GM21390 (cell line): ENCODE measurements at regions not wholly inside any gene's neighbourhood (a gene's known extent, or its start where the extent isn't known, plus 50 kb on each side); places are given as distances from the start of the nearest gene placed in this dataset.

Experiments used
- ATAC-seq: cut with Tn5 transposase; IDR thresholded peaks from one replicate; pipeline ENCODE4 v1.9.1; 2021; ENCODE audit not compliant: unreplicated experiment

DNA sequence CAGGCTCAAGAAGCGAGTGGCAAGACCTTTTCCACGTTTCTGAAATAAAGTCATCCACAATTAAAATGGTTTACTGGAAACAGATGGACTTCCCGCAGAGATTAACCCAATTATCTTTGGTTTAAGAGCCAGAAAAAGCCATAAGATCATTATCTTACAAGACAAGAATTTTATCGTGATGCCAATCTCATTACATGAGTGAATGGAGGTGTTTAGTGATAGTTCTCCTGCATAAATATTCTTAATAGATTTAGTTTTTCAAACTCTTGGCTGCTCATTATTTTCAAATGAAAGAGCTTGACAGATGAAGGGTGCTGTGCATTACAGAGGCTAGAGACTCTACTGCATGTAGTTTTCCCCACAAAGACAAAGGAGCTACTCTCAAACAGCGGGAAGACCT, 1028.4 kb upstream of the PIK3C3 start:
- no peak for ATAC-seq

DNA sequence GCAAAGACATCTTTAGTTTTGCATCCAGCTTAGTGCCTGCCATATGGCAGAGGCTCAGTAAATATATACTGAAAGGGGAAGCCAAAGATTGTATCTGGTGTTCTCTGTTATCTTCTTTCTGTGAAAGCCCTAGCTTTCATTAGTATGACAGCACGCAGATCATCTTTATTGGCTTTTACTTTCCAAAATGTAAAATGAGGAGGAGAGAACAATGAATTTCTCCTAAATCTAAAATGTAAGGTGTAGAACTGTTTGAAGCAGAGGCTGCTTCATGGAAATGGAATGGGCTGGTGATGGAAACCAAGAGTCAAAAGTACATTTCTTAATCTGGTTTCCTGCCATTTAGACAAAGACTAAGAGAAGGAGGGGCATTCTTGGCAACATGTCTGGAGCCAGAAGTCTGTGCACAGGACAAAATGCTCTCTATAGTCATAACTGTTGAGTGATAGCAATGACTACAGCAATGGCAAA, 1029.9 kb upstream of the PIK3C3 start:
- no peak for ATAC-seq

DNA sequence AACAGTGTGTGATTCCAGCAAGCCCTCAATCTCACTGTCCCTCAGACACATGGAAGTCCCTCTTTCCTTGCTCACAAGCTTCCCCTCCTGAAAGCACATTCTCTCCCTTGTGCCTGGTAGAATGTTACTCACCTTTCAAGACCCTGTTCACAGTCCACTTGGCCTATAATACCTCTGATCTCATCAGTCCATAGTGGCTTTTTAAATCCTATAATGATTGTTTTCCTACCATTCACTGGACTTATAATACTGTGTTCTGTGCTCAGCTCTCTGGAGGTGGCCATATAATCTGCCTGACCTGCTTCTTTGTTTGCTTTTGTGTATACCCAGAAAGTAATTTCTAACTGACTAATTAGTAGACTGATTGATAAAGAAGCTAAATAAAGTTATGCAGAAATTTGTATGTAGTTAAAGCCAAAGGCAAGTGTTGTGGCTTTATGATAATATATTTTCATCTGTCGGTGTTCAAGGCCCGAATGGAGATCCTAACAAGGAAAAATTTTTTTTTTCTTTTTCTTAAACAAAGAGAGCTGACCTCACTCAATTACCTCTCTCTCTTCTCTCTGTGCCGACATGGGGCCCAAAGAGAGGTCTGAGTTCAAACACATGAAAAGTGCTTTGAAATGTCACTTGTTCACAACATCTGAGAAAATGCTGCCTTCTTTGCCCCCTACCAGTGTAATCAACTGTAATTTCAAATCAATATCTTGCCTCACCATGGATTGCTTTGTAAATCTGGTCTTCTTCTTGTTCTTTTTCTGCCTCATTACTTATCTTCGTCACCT, 1033.0 kb upstream of the PIK3C3 start:
- no peak for ATAC-seq

DNA sequence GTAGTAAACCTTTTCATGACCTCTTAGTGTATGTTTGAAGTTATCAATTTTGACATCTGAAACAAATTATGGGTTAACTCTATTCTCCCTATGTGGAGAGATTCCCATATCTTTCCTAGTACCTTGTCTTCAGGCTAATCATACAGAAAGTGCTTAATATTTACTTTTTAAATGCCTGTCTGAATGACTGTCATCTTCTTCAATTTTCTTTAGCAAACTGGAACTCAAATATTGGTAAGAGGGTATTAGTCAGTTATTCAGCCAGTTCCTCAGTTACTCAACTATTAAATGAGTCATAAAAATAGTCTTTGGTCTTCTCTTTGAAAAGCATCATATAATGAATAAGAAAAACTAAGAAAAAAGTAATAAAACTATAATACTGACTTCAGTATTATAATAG, 1038.0 kb upstream of the PIK3C3 start:
- ATAC-seq, result no peak

DNA sequence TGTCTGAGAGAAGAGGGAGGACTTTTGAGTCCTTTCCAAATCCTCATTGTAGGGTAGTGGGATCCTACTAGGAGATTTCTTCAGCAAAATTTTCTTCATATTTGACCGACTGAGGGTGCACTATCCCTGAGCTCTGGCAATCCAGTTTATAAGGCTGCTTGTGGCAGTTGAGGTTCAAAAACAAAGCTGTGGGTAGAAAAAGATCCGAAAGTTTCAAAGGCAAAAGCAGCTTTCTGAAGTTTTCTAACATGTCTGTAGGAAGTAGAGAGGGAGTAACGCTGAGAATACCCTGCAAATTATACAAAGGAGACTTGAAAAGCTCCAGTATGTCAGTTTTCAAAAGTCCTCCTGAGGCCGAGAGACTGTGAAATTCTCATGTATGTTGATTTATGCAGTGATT, 1039.3 kb upstream of the PIK3C3 start:
- ATAC-seq, result no peak

DNA sequence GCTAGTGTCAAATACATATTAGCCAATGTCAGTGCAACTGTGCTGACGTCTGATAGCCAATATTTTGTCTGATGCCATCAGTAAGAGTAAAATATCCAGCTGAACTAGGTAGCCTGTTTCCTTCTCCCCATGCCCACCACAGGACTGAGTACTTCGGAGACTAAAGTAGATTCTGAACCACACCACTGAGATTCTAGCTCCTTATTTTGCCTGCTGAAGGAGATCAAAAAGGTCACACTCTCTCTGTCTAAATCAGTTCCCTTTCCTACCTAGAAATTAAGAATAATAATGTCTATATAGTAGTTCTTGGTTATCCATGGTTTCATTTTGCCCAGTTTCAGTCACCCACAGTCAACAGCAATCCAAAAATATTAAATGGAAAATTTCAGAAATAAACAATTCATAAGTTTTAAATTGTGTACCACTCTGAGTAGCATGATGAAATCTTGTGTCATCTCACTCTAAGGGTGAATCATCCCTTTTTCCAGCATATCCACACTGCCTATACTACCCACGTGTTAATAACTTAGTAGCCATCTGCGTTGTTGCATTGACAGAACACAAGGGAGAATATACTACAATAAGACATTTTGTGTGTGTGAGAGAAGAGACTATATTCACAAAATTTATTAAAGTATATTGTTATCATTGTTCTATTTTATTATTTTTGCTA, 1043.3 kb upstream of the PIK3C3 start:
- no peak for ATAC-seq

DNA sequence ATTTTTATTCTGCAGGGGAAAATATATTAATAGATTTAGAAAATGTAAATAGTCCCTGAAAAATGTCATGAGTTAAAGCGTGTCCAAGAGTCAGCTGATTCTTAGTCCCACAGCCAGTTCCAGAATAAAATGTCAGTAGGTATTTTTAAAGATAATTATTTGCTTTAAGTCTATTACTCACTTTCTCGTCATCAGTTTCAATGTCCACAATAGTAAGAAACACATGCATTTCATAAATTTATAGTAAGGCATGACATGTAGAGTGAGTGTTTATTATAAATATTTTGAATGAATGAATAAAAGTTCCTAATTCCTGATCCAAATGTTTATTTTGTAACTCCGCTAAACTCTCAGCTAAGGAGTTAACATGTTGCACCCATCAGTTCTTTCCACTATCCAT, 1044.0 kb upstream of the PIK3C3 start:
- ATAC-seq, result no peak

DNA sequence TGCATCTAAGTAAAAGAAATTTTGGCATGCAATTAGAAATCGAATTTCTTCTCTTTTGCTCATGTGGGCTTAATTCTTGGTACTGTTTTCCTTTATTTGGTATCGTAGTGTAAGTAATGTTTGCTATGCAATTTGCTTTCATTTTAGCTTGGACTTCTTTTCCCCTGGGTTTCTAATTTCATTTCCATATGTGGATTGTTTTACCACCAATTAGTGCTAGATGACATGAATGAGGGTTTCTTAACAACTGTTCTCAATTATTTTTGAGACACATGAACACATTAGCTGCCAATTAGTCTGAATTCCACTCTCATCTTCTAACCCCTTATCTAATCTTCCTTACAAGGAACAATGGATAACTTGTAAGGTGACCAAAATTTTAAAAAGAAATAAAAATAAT, 1047.2 kb upstream of the PIK3C3 start:
- no peak for ATAC-seq

DNA sequence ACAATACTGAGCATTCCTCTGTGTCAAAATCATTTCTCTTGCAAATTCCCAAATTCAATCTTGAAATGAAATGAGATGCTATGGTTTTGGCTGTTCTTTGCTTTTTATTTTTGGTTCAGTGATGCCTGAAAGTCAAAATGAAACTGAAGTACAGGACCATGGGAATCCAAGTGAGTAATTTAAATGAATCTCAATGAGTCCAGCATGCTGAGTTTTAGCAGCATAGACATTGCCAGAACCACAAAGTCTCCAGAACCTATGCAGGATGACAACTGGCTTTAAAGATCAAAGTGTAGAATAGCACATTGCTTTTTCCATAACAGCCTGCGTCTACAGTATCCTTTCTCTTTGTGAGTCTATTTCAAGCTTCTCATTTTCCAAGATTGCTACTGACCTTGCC, 1050.7 kb upstream of the PIK3C3 start:
- no peak for ATAC-seq

DNA sequence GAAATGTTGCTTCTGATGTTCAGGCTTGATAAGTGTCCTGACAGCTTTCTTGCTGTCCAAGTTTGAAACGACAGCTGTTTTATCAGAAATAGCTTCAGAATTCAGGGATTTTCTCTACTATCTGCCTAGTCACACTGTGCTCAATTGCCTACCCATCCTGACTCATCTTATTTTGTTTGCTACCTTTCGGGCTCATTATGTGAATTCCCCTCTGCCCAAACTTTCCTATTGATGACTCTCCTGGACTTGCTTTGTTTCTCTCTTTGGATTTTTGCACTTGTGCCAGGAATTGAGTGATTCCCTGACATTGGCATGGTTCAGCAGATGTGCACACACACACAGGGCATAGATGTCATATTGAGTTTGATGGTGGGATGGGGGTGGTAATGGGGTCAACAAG, 1052.6 kb upstream of the PIK3C3 start:
- ATAC-seq, result no peak

DNA sequence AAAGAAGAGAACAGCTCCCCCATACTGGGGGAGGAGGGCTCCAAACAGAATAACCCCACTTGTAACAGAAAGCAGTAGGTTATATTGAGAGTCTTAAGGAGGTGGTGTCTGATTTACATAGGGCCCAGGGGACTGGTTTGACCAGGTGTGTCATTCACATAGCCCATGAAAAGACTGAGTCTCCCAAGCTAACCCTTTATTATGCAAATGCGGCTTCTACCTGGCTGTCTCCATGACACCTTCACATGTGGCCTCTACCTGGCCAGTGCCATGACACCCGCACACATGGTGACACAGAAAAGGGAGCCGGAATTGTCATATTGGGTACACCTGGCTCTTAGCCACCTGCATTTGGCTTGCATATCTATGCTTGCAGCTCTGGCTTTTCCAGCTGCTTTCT, 1057.2 kb upstream of the PIK3C3 start:
- ATAC-seq, result no peak

DNA sequence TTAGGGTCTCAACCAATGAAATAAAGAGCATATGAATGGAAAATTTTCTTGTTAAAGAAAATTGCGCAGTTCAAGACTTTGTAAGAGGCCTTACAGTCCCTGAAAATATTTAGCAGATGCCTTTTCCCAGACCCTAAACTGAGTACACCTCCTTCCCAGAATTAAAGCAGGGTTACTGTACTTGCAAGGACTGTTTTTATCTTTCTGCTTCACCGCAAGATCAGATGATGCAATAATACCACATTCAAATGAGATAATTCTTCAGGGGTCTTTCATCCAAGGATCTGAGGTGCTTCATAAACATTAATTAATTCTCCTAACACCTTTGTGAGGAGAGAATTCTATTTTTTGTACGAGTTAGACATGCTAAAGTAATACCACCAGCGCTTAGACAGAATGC, 1071.8 kb upstream of the PIK3C3 start:
- ATAC-seq, result no peak

DNA sequence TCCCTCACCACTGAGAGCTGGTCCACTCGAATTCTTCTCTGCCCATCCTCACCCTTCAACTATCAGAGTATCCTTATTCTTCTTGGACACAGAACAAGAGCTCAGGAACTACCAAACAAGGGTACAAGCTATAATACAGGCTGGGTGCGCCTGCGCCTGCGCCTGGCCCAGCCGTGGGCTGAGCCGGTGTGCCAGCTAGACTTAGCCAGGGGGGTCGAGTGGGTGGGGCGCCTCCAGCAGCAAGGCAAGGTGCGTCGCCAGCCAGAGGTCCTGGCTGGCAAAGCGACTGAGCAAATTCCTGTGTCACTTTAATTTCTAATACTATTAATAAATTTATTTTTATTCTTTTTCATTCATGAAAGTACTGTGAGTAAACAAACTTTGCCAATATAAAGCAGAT, 1072.6 kb upstream of the PIK3C3 start:
- ATAC-seq, result no peak

DNA sequence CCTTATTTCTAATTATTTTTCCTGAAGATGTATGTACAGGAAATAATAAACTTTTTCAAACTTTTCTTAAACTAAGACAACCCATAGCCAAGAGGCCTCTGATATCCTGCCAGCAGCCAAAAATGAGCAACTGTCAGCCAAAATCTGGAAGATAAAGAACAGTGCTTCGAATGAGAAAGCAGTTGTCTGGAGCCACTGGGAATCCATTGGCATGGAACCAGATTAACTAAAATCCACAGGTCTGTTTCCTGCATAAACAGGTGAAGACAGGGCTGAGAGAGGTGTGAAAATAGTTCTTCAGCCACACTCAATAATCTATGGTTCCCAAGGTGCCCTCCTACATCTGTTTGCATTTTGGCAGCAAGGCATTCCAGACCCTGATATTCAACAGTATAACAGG, 1076.7 kb upstream of the PIK3C3 start:
- no peak for ATAC-seq

DNA sequence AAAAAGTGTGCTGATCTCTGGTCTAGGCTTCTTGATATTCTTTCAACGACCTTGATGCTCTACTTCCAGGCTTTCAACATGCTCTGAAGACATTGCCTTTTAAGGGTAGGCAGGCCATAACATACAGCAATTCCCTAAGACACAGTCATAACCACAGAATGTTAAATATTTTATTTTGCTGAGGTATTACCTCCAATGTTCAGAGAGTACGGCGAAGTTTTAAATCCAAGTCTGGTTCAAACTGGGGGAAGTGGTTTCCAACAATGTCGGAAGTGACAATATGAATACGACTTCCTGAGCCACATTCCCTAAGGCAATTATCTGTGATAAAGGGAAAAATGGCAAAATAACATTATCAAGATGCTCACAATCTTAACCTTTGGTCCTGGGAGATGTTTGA, 1077.9 kb upstream of the PIK3C3 start:
- ATAC-seq, result no peak

DNA sequence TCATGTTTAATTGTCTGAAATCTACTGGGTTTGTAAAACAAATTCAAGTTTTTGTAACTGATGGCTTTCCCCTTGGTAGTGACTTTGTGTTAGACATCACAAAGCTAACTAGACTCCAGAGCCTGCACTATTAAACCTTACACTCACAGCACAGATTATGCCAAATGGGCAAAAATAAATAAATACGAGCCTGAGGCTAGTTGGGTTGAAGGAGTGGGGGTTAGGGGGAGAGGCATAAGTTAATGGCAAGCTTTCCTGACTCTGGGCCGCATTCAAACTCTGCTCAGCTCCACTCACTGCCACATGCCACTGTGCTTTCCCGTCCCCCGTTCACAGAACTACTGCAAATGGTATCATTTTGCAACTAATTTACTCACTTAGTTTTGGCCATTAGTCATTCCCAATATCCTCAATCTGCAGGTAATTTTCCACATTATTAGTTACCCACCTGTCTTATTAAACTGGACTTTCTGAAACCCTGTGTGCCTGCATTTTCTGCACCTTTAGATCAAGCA, 1079.9 kb upstream of the PIK3C3 start:
- no peak for ATAC-seq

DNA sequence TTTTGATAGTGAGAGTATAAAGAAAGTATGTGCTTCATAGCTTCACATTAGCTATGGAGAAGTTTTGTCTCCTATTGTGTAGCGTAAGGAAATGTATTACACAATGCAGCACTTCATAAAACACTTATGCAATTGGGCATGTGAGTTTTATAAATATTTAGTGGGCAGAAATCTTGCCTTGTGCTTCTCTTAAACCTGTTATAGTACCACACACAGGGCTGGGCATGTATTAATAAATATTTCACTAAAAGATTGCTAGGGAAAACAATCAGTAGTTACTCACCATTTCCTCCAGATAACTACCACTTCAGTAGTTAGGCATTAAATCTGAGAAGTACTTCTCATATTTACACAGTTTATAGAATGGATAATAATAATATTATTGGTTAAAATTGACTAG, 1080.8 kb upstream of the PIK3C3 start:
- no peak for ATAC-seq

DNA sequence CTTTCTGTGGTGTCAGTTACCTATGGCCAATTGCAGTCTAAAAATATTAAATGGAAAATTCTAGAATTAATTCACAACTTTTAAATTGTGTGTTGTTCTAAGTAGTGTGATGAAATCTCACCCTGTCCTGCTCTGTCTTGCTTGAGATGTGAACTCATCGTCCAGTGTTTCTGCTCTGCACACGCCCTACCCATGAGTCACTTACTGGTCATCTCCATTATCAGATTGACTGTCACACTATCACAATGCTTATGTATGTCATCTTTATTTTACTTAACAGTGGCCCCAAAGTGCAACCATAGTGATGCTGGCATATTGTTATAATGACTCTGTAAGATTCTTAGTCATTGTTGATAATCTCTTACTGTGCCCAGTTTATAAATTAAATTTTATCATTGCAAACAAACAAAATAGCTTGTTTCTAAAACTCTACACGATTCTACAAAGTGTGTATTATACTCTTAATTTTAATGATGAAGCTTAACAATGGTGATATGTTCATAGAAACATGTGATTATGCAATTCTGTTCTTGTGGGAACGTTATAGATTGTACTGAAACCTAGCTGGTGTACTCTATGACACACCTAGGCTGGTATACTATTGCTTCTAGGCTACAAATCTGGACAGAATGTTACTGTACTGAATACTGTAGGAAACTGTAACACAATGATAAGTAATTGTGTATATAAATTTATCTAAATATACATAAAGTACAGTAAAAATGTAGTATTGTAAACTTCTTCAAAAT, 1086.8 kb upstream of the PIK3C3 start:
- no peak for ATAC-seq

DNA sequence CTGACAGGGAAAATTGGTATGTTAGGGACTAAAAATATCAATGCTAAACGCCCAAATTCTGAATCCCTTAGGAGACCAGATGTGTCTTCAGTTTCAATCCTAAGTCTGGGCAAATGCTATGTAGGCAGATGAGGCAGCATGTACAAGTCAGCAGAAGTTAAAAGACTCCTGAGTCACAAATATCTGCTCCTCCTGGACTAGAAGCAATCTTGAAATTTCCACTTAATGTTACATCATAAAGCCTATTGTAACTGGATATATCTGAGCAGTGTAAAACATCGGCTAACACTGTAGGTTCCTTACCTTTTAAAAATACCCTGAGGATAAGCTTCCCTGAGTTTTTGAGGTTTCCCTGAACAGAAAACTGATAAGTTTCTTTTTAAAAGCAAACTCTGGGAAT, 1087.6 kb upstream of the PIK3C3 start:
- no peak for ATAC-seq

DNA sequence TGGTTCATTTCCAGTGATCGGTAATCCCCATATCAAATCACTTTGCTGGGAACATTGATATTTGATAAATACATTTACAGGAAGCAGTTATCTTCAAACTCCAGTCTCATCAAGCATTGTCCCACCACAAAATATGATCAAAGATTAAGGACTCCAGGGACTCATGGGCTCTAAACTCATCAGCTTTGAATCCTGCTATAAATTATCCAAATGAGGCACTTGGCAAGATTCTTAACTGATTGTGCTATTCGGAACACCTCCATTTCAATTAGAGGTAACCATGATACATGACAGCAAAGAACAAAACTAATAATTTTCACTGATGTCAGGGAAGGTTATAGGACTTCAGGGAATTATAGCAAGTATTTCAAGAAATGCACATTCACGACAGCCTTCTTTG, 1088.1 kb upstream of the PIK3C3 start:
- no peak for ATAC-seq

DNA sequence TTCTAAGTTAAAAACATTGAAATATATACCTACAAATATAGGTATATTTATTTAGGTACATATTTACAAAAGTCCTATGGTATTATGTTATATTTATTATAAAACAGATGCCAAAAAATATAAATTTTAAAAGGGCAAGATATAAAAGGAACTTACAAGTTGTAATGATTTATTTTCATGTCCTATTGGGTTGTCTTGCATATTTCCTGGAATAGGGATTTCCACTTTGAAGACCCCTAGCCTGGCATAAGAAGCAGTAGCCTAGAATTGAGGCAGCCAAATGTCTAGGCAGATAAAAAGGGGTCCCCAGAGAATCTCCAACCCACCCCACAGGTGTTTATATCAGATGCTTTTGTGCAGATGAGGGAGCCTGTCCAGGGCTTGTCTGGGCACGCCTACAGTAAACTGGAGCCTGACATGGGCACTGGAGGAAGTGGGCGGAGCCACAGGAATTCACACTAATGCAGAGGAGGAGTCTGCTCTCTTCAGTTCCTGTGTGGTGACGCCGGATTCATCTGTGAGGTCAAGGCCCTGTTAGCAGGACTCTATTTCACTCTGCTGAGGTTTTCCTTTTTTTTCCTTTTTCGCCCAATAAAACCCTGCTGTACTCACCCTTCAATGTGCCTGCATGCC, 1088.9 kb upstream of the PIK3C3 start:
- ATAC-seq, result no peak
